ENCODE measurements at regions not wholly inside any gene's neighbourhood (a gene's known extent, or its start where the extent isn't known, plus 50 kb on each side); places are given as distances from the start of the nearest gene placed in this dataset.

DNA sequence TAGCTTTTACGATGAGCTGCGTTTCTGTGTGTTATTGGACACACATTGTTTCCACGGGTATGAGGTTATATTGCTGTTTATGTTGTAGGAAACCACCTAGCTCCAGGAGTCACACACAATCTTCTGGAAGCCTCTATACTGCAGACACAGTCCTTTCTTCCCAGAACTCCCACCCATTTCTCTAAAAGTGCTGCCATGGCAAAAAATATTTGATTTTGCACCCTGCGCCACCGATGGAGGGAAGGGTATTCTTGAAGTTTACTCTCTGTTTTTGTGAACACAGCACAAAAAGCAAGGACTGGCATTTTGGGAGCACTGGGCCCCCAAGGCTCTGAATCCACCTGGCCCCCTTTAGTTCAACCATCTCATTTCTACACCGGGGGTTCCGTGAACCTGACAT lies 187.5 kb downstream of the ICE1 start (continued):
- TF ChIP-seq MAFK (IDR thresholded peaks at IDR 0.05; ENCODE audit: low read depth, low read length) (no peak), KDM1A (IDR thresholded peaks at IDR 0.05; ENCODE audit: borderline replicate concordance, low read length) (no peak), SIN3A (conservative IDR thresholded peaks at IDR 0.05 in 1 of 2, IDR thresholded peaks at IDR 0.05 in 1 of 2; ENCODE audit: low read depth in 1 of 2, low read length in 2 of 2) (no peak), JUN (IDR thresholded peaks at IDR 0.05; ENCODE audit: low read depth, low read length) (no peak)
- TF ChIP-seq, protein P1, sequence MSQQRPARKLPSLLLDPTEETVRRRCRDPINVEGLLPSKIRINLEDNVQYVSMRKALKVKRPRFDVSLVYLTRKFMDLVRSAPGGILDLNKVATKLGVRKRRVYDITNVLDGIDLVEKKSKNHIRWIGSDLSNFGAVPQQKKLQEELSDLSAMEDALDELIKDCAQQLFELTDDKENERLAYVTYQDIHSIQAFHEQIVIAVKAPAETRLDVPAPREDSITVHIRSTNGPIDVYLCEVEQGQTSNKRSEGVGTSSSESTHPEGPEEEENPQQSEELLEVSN (IDR thresholded peaks at IDR 0.05), result no peak

Measured in H1 (cell line).